ENCODE measurements at regions not wholly inside any gene's neighbourhood (a gene's known extent, or its start where the extent isn't known, plus 50 kb on each side); places are given as distances from the start of the nearest gene placed in this dataset.

GRCh38 chr13:30077240-30077735, 226.9 kb upstream of the UBL3 start:
- intact Hi-C loops (cut with DNase I; ENCODE audit: low total_unique reads) (no loop called here), in situ Hi-C loops (cut with MboI; ENCODE audit: low sequenced_read_pairs in 4 of 4) (no loop called here)
- H3K27me3 ChIP-seq: no peaks in the 10 kb centered on the region
- TF ChIP-seq POLR2A (IDR thresholded peaks at IDR 0.05) (no peak), CTCF (IDR thresholded peaks at IDR 0.05 in 4 of 5, conservative IDR thresholded peaks at IDR 0.05 in 1 of 5) (no peak)
- H3K4me1 ChIP-seq: no peaks in the 10 kb centered on the region
- no peak for ATAC-seq
- H3K4me3 ChIP-seq: no peak overlapping the region
- no peak overlapping the region for H3K27ac ChIP-seq
- no peaks in the 10 kb centered on the region for H3K9me3 ChIP-seq
- DNase-seq: no peak
- no peaks in the 10 kb centered on the region for H3K36me3 ChIP-seq

- Histone ChIP-seq H3K36me3 (no peaks in the 10 kb centered on the region), H3K9me3 (no peaks in the 10 kb centered on the region), H3K4me1 (no peaks in the 10 kb centered on the region), H3K27me3 (no peaks in the 10 kb centered on the region), H3K4me3 (no peak overlapping the region), H3K27ac (no peak overlapping the region)
- DNase-seq (no peak), ATAC-seq (no peak)
- in situ Hi-C loops (cut with MboI; ENCODE audit: low sequenced_read_pairs in 4 of 4) (no loop called here), intact Hi-C loops (cut with DNase I; ENCODE audit: low total_unique reads) (no loop called here)
- TF ChIP-seq POLR2A (IDR thresholded peaks at IDR 0.05) (no peak), CTCF (IDR thresholded peaks at IDR 0.05 in 4 of 5, conservative IDR thresholded peaks at IDR 0.05 in 1 of 5) (no peak)
These were observed 224.7 kb upstream of the UBL3 start for GRCh38 chr13:30074955-30075614.

DNA sequence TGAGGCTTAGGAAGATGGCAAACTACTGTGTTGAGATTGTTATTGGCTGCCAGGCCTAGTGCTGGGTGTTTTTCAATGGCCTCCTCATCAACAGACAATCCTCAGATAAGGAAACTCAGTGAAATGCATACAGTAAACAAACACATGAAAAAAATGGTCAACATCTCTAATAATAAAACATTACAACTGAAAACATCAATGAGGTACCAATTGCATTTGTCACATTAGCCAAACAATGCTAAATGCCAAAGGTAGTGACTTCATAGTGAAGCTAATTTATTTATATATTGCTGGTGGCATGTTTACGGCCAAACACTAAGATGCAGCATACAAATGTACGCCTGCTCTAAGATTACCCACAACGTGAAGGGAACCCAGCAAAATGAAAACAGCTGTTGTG, 224.0 kb upstream of the UBL3 start:
- DNase-seq: no peak
- Histone ChIP-seq H3K4me3 (no peak overlapping the region), H3K4me1 (no peaks in the 10 kb centered on the region), H3K27ac (no peak overlapping the region), H3K9me3 (no peaks in the 10 kb centered on the region), H3K27me3 (no peaks in the 10 kb centered on the region), H3K36me3 (no peaks in the 10 kb centered on the region)
- ATAC-seq: no peak
- intact Hi-C loops (cut with DNase I; ENCODE audit: low total_unique reads) (no loop called here), in situ Hi-C loops (cut with MboI; ENCODE audit: low sequenced_read_pairs in 4 of 4) (no loop called here)
- TF ChIP-seq POLR2A (IDR thresholded peaks at IDR 0.05) (no peak), CTCF (IDR thresholded peaks at IDR 0.05 in 4 of 5, conservative IDR thresholded peaks at IDR 0.05 in 1 of 5) (no peak)

- in situ Hi-C loops (cut with MboI; ENCODE audit: low sequenced_read_pairs in 4 of 4): no loop called here
- DNase-seq: no peak
- no peak for ATAC-seq
These were observed 222.4 kb upstream of the UBL3 start for GRCh38 chr13:30072818-30073186.

More at GRCh38 chr13:30072818-30073186, 222.4 kb upstream of the UBL3 start:
- Histone ChIP-seq H3K4me1 (no peaks in the 10 kb centered on the region), H3K4me3 (no peak overlapping the region), H3K36me3 (no peaks in the 10 kb centered on the region), H3K9me3 (no peaks in the 10 kb centered on the region), H3K27me3 (no peaks in the 10 kb centered on the region), H3K27ac (no peak overlapping the region)
- intact Hi-C loops (cut with DNase I; ENCODE audit: low total_unique reads): no loop called here
- TF ChIP-seq CTCF (IDR thresholded peaks at IDR 0.05 in 4 of 5, conservative IDR thresholded peaks at IDR 0.05 in 1 of 5) (no peak), POLR2A (IDR thresholded peaks at IDR 0.05) (no peak)

Measured in gastrocnemius medialis (tissue), 4 donors.